DND-41 (cell line): ENCODE measurements at regions not wholly inside any gene's neighbourhood (a gene's known extent, or its start where the extent isn't known, plus 50 kb on each side); places are given as distances from the start of the nearest gene placed in this dataset.

ENCODE experiments used
- EZH2 ChIP-seq: IDR thresholded peaks from 3 replicates; pipeline ENCODE4 v1.6.1; 2012; ENCODE audit warnings: borderline replicate concordance, low read depth, mild to moderate bottlenecking, moderate library complexity, low read length, inconsistent platforms; ENCODE audit not compliant: severe bottlenecking
- TF ChIP-seq, protein P1 (sequence below): IDR thresholded peaks from 2 replicates; pipeline ENCODE4 v1.5.1; 2012; ENCODE audit warnings: borderline replicate concordance, low read length, moderate library complexity, mild to moderate bottlenecking; ENCODE audit not compliant: poor library complexity, severe bottlenecking; ENCODE audit errors: extremely low read depth

DNA sequence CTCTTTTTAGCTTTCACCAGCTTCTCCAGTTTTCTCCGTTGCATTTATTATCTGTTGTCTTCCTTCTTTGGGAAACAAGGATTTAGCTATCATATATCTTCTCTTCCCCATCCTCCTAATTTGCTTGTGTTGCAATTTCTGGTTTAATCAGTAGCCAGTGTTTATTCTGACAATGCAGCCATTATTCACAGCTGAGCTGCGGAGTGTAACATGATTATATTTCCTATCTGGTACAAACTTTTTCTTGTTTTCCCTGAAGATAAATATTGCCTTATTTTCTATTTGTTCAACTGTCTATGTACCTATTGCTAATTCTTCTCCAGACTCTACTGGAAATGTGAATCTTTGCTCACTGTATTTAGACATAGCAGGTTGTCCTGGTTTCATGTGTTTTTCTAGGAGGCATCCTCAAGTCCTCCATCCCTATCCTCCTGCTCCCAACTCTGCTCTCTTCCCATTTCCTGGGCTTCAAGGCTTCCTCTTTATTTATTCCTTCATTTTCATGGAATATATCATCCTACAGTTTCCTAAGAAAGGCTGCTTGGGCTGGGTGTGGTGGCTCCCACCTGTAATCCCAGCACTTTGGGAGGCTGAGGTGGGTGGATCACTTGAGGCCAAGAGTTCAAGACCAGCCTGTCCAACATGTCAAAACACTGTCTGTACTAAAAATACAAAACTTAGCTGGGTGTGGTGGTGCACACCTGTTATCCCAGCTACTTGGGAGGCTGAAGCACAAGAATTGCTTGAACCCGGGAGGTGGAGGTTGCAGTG is 72.4 kb upstream of the KDM7A start:
- TF ChIP-seq, protein P1, sequence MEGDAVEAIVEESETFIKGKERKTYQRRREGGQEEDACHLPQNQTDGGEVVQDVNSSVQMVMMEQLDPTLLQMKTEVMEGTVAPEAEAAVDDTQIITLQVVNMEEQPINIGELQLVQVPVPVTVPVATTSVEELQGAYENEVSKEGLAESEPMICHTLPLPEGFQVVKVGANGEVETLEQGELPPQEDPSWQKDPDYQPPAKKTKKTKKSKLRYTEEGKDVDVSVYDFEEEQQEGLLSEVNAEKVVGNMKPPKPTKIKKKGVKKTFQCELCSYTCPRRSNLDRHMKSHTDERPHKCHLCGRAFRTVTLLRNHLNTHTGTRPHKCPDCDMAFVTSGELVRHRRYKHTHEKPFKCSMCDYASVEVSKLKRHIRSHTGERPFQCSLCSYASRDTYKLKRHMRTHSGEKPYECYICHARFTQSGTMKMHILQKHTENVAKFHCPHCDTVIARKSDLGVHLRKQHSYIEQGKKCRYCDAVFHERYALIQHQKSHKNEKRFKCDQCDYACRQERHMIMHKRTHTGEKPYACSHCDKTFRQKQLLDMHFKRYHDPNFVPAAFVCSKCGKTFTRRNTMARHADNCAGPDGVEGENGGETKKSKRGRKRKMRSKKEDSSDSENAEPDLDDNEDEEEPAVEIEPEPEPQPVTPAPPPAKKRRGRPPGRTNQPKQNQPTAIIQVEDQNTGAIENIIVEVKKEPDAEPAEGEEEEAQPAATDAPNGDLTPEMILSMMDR = no peak
- TF ChIP-seq EZH2 = no peak
